ENCODE measurements at regions not wholly inside any gene's neighbourhood (a gene's known extent, or its start where the extent isn't known, plus 50 kb on each side); places are given as distances from the start of the nearest gene placed in this dataset.

DNA sequence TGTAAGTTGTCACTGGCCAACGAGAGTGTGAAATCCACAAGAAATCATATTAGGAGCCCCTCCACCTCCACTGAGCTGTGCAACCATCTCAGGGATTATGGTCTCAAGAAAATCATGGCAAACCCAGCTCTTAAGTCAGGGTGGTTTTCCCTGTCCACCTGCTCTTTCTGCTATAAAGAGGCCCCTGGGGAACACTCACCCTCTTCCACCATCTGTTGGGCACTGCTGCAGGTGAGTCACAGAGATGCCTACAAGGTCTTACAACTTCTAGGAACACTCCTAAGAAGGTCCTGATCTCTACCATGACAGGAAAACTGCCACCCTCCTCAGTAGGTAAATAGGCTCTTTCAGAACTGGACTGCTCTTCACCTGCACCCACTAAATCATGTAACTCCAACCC is 61.8 kb downstream of the DRD1 start:
- no peaks in the 10 kb centered on the region for H3K36me3 ChIP-seq
- H3K4me3 ChIP-seq (ENCODE audit: low read depth, low read length) = no peak overlapping the region
- no peaks in the 10 kb centered on the region for H3K4me1 ChIP-seq
- TF ChIP-seq CTCF (IDR thresholded peaks at IDR 0.05; ENCODE audit: low read depth, low read length) = no peak
- no peak for DNase-seq
- peaks cover 13% of the 10 kb centered on the region for H3K27me3 ChIP-seq
- no peaks in the 10 kb centered on the region for H3K9me3 ChIP-seq

DNA sequence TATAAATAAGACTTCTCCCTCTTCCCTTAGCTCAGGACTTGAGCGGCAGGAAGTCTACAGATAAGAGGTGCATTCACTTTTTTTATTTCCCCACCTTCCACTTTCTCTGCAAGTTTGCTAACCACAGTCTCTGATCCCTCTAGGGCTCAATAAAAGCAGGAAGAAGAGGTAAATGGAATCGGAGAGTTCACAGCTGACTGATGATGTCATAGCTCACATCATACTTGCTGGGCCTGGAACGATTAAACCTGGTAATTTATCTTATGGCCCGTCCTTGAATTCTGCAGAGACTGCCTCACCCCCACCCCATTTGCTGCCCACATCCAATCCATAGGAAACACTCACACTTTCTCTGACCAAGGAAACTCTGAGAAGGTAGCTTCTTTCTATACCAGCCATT is 62.9 kb downstream of the DRD1 start:
- Histone ChIP-seq H3K27me3 (peaks cover 12% of the 10 kb centered on the region), H3K9me3 (no peaks in the 10 kb centered on the region), H3K4me1 (no peaks in the 10 kb centered on the region), H3K4me3 (ENCODE audit: low read depth, low read length) (no peak overlapping the region), H3K36me3 (no peaks in the 10 kb centered on the region)
- DNase-seq = no peak
- TF ChIP-seq CTCF (IDR thresholded peaks at IDR 0.05; ENCODE audit: low read depth, low read length) = no peak

DNA sequence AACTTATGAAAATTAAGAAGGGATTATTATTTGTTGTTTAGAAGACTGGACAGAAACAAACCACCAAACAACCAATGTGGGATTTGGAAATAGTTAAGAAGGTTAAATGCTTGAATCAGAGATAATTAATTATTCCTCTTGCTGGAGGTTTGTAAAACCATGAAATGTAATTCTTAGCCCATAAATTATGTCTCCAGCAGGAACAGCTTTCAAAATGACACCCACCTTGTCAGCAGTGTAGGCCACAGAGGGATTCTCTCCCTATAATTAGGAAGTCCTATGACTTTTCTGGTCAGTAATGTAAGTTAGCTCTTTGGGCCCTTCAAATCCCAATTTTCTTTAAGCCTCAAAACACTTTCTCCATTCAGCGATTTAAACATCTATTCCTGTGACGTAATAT is 63.3 kb downstream of the DRD1 start:
- no peak for DNase-seq
- no peaks in the 10 kb centered on the region for H3K4me1 ChIP-seq
- peaks cover 8% of the 10 kb centered on the region for H3K27me3 ChIP-seq
- H3K4me3 ChIP-seq (ENCODE audit: low read depth, low read length) = no peak overlapping the region
- H3K9me3 ChIP-seq = no peaks in the 10 kb centered on the region
- no peak for TF ChIP-seq CTCF (IDR thresholded peaks at IDR 0.05; ENCODE audit: low read depth, low read length)
- no peaks in the 10 kb centered on the region for H3K36me3 ChIP-seq

DNA sequence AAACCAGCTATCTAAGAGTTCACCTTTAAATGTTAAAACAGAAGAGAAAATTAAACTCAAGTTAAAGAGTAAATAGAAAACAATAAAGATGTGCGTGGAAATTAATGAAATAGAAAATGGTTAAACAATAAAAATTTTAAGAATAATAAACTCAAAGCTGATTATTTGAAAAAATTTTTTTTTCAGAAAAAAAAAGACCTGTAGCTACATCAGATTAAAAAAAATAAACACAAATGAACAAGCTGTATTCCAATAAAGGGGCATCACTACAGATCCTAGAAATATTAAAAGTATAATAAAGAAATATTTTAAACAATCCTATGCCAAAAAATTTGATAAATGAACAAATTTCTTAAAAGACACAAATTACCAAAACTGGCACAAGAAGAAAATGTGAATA is 64.1 kb downstream of the DRD1 start:
- Histone ChIP-seq H3K9me3 (no peaks in the 10 kb centered on the region), H3K36me3 (no peaks in the 10 kb centered on the region), H3K27me3 (peaks cover 5% of the 10 kb centered on the region), H3K4me3 (ENCODE audit: low read depth, low read length) (no peak overlapping the region), H3K4me1 (no peaks in the 10 kb centered on the region)
- DNase-seq = no peak
- no peak for TF ChIP-seq CTCF (IDR thresholded peaks at IDR 0.05; ENCODE audit: low read depth, low read length)

DNA sequence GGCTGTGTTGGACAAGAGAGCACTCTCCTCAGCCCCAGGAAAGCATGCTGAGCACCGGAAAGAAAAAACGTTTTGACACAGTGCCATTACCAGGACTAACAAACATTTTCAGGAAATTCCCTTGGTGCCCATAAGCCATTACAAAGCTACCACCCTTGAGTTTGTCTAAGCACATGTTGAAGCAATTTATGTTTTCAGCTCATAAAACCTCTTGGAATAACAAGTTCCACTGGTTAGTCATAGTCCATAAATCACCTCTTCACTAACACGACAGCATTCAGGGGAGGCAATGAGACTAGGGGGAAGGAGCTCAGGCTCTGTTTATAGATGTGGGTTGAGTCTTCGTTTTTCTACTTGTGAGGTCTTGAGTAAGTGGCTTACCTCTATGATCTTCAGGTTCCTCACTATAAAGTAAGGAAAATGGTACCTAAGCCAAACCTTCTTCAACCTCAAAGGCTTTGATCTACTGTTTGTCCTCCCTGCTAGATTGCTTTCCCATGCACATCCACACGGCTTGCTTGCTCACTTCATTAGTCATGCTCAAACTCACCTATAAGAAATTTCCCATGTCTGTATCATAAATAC is 65.4 kb downstream of the DRD1 start:
- DNase-seq = no peak
- no peak for TF ChIP-seq CTCF (IDR thresholded peaks at IDR 0.05; ENCODE audit: low read depth, low read length)
- no peaks in the 10 kb centered on the region for H3K4me1 ChIP-seq
- H3K9me3 ChIP-seq = no peaks in the 10 kb centered on the region
- peaks cover 5% of the 10 kb centered on the region for H3K27me3 ChIP-seq
- no peaks in the 10 kb centered on the region for H3K36me3 ChIP-seq
- no peak overlapping the region for H3K4me3 ChIP-seq (ENCODE audit: low read depth, low read length)

DNA sequence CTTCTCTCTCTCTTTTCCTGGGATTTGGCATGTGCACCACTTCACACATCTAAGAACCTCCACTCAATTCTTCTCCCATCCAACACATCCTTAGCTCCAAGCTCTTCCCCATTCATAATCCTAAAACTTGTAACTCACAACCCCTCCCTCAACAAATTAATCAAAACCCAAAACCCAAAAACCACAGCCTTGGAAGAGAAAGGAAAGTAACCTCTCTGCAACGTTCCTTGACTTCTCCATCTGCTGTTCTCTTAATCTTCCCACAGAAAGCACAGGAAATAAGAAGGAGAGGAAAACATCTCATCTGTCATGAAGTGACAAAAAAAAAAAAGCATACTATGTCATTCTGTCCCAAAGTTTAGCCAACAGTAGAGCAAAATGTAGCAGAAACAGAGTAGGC is 66.2 kb downstream of the DRD1 start:
- Histone ChIP-seq H3K36me3 (no peaks in the 10 kb centered on the region), H3K4me1 (no peaks in the 10 kb centered on the region), H3K4me3 (ENCODE audit: low read depth, low read length) (no peak overlapping the region), H3K27me3 (peaks cover 5% of the 10 kb centered on the region), H3K9me3 (no peaks in the 10 kb centered on the region)
- no peak for TF ChIP-seq CTCF (IDR thresholded peaks at IDR 0.05; ENCODE audit: low read depth, low read length)
- DNase-seq = no peak
